GM13976 (cell line): ENCODE measurements at regions not wholly inside any gene's neighbourhood (a gene's known extent, or its start where the extent isn't known, plus 50 kb on each side); places are given as distances from the start of the nearest gene placed in this dataset.
A peak's percentile ranks its signal among the peaks of the same experiment; 100 is the strongest.
"Not testable (repeated sequence)": the region's sequence is repeated elsewhere in the genome, so short reads cannot be mapped to it uniquely, and the experiment has no call there.

Experiments
- DNase-seq: peaks from one replicate; pipeline ENCODE4 v3.0.0; 2012; ENCODE audit warnings: low spot score
- in situ Hi-C: fragments of 300-500 bp; cut with MboI; formaldehyde crosslinking; loops from one replicate; pipeline ENCODE4 v1.12.0; 2022; ENCODE audit warnings: low sequenced_read_pairs, mixed read lengths, inconsistent platforms; ENCODE audit not compliant: unreplicated experiment
- TF ChIP-seq, protein P1 (sequence below): IDR thresholded peaks from 2 replicates; pipeline ENCODE4 v1.5.1; 2012; ENCODE audit warnings: borderline replicate concordance, mild to moderate bottlenecking; ENCODE audit not compliant: insufficient read depth; ENCODE audit errors: extremely low read depth, missing control alignments, control extremely low read depth

DNA sequence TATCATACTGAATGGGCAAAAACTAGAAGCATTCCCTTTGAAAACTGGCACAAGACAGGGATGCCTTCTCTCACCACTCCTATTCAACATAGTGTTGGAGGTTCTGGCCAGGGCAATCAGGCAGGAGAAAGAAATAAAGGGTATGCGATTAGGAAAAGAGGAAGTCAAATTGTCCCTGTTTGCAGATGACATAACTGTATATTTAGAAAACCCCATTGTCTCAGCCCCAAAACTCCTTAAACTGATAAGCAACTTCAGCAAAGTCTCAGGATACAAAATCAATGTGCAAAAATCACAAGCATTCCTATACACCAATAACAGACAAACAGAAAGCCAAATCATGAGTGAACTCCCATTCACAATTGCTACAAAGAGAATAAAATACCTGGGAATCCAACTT, 52.5 kb upstream of the CCDC71L start:
- in situ Hi-C loops = not testable (repeated sequence)

DNA sequence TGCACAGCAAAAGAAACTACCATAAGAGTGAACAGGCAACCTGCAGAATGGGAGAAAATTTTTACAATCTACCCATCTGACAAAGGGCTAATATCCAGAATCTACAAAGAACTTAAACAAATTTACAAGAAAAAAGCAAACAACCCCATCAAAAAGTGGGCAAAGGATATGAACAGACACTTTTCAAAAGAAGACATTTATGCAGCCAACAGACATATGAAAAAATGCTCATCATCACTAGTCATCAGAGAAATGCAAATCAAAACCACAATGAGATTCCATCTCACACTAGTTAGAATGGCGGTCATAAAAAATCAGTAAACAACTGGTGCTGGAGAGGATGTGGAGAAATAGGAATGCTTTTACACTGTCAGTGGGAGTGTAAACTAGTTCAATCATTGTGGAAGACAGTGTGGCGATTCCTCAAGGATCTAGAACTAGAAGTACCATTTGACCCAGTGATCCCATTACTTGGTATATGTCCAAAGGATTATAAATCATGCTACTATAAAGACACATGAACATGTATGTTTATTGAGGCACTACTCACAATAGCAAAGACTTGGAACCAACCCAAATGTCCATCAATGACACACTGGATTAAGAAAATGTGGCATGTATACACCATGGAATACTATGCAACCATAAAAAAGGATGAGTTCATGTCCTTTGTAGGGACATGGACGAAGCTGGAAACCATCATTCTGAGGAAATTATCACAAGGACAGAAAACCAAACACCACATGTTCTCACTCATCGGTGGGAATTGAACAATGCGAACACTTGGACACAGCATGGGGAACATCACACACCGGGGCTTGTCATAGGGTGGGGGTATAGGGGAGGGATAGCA, 53.9 kb upstream of the CCDC71L start:
- DNase-seq, in situ Hi-C loops: not testable (repeated sequence)

More for the DNA sequence above, 52.5 kb upstream of the CCDC71L start:
- not testable (repeated sequence) for DNase-seq

DNA sequence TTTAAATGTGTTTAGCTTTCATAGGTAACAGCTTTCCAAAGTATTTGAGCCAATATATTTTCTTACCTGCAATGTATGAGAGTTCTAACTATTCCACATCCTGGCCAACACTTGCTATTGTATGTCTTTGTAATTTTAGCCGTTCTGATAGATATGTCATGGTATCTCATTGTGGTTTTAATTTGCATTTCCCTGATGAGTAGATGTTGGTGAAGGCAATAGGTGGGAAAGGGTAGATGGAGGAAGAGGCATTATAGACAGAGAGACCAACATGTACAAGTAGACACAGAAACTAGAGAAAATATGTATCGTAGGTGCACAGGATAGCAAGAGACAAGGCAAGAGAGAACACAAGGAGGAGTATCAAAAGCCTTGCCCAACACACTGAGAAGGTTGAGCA, 54.8 kb upstream of the CCDC71L start:
- DNase-seq = no peak
- in situ Hi-C loops = no loop called here
- TF ChIP-seq, protein P1, sequence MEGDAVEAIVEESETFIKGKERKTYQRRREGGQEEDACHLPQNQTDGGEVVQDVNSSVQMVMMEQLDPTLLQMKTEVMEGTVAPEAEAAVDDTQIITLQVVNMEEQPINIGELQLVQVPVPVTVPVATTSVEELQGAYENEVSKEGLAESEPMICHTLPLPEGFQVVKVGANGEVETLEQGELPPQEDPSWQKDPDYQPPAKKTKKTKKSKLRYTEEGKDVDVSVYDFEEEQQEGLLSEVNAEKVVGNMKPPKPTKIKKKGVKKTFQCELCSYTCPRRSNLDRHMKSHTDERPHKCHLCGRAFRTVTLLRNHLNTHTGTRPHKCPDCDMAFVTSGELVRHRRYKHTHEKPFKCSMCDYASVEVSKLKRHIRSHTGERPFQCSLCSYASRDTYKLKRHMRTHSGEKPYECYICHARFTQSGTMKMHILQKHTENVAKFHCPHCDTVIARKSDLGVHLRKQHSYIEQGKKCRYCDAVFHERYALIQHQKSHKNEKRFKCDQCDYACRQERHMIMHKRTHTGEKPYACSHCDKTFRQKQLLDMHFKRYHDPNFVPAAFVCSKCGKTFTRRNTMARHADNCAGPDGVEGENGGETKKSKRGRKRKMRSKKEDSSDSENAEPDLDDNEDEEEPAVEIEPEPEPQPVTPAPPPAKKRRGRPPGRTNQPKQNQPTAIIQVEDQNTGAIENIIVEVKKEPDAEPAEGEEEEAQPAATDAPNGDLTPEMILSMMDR = no peak

DNA sequence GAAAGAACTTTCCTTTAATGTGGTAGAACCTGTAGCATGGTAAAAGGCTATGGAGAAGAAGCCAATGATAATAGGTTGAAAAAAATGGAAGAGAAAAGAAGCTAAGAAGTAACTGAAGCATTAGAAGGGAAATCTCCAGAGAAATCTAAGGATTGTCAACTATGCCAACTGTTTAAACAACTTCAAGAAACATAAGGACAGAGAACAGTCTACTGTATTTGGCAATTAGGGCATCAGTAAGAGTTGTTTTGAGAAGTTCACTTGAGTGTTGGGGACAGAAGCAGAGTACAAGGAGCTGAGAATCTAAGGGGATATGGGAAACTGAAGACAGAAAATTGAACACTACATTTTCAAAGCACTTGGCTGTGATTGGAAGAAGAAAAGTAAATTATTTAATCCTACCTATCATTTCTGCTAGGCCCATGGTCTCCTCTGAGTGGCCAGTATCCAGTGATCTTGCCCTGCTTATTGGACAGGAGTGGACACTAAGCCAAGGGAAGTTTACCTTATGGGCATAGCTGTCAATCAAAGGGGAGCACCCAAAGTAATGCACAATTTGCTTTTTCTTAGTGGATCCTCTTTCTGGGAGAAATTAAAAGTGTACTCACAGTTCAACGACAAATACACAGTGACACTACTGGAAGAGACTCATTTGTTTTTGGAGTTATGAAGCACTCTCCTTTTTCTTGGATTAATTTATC, 56.4 kb upstream of the CCDC71L start:
- TF ChIP-seq, protein P1 = no peak
- DNase-seq = no peak
- in situ Hi-C loops = no loop called here

DNA sequence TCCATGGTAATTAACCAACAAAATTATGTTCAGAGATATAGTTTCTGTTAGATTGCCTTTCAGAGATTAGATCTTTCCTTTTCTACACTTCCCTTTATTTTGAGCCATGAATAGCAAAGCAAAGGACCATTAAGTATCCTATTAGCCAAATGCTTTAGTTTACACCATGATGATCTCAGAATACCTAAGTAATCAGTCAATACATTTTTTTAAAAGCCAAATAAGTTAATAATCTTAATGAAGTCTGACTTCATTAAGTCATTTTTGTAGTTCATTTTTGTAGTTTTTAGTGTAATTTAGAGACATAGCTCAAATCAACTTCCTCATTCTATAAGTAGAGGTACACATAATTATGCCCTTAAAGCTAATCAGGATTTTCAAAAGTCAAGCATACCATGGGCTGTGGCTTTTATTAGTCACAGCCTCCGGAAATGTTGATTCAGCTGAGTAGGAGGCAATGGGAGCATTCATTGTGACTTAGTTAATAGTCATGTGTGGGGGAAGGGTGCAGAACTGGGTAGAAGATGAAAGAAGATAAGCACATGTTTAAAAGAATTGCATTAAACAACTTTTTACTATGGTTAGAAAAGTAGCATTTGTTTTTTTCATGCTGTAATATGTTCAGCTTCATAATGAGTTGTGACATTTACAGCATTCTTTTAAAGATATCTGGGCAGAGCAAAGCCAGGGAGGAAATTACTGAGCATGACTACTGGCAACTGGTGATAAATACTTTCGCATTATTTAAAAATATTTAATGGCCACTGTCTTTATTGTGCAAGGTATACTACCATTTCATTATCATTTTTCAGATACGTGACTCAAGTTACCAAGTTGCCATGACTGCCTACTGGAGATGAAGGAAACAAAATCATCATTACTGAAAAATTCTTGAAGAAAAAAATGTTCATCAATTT, 57.3 kb upstream of the CCDC71L start:
- in situ Hi-C loops = no loop called here
- peak; percentile 40 for DNase-seq
- TF ChIP-seq, protein P1 = no peak

DNA sequence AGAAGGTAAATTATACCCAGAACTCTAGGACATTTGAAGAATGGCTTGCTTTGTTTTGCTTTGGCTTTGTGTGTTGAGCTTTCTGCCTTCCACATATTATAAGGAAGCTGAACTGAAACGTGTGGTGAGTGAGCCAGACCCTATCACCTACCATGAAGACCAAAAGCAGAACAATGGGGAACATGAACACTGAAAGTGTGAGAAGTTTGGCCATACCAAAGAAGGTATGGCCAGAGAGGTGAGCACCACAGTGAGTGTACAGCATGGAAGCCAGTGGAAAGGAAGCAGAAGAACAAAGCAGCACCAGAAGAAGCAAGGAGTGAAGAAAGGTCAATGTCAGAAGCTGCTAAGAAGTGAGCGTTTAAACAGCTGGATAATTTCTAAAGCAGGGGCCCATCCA, 59.7 kb upstream of the CCDC71L start:
- TF ChIP-seq, protein P1 = no peak
- in situ Hi-C loops = no loop called here
- DNase-seq = no peak
